ENCODE measurements at regions not wholly inside any gene's neighbourhood (a gene's known extent, or its start where the extent isn't known, plus 50 kb on each side); places are given as distances from the start of the nearest gene placed in this dataset.

GRCh38 chr13:76622315-76623040 is 263.7 kb downstream of the KCTD12 start:
- H3K27ac ChIP-seq, result no peak overlapping the region
- no peaks in the 10 kb centered on the region for H3K9me3 ChIP-seq
- no peaks in the 10 kb centered on the region for H3K36me3 ChIP-seq
- TF ChIP-seq CTCF (IDR thresholded peaks at IDR 0.05), result no peak
- no peak for DNase-seq (ENCODE audit: low spot score)
- no peaks in the 10 kb centered on the region for H3K27me3 ChIP-seq
- no peak overlapping the region for H3K4me3 ChIP-seq
- H3K4me1 ChIP-seq, result no peaks in the 10 kb centered on the region

- no peaks in the 10 kb centered on the region for H3K27me3 ChIP-seq
- no peaks in the 10 kb centered on the region for H3K36me3 ChIP-seq
- DNase-seq (ENCODE audit: low spot score), result no peak
- TF ChIP-seq CTCF (IDR thresholded peaks at IDR 0.05), result no peak
- H3K4me1 ChIP-seq, result no peaks in the 10 kb centered on the region
- no peak overlapping the region for H3K4me3 ChIP-seq
- no peaks in the 10 kb centered on the region for H3K9me3 ChIP-seq
- no peak overlapping the region for H3K27ac ChIP-seq
Measured at GRCh38 chr13:76621705-76622104, 264.5 kb downstream of the KCTD12 start.

GRCh38 chr13:76620036-76620435 is 266.2 kb downstream of the KCTD12 start:
- no peak for TF ChIP-seq CTCF (IDR thresholded peaks at IDR 0.05)
- H3K27ac ChIP-seq, result no peak overlapping the region
- no peak overlapping the region for H3K4me3 ChIP-seq
- H3K9me3 ChIP-seq, result no peaks in the 10 kb centered on the region
- no peaks in the 10 kb centered on the region for H3K36me3 ChIP-seq
- DNase-seq (ENCODE audit: low spot score), result no peak
- H3K4me1 ChIP-seq, result no peaks in the 10 kb centered on the region
- no peaks in the 10 kb centered on the region for H3K27me3 ChIP-seq

GRCh38 chr13:76619631-76620030 is 266.6 kb downstream of the KCTD12 start:
- DNase-seq (ENCODE audit: low spot score), result no peak
- H3K4me1 ChIP-seq, result no peaks in the 10 kb centered on the region
- no peak for TF ChIP-seq CTCF (IDR thresholded peaks at IDR 0.05)

GRCh38 chr13:76610819-76611415 is 275.3 kb downstream of the KCTD12 start:
- Histone ChIP-seq H3K36me3 (no peaks in the 10 kb centered on the region), H3K9me3 (no peaks in the 10 kb centered on the region), H3K27ac (no peak overlapping the region), H3K27me3 (no peaks in the 10 kb centered on the region), H3K4me3 (no peak overlapping the region), H3K4me1 (no peaks in the 10 kb centered on the region)
- no peak for DNase-seq (ENCODE audit: low spot score)
- TF ChIP-seq CTCF (IDR thresholded peaks at IDR 0.05), result no peak

More at GRCh38 chr13:76619631-76620030, 266.6 kb downstream of the KCTD12 start:
- Histone ChIP-seq H3K36me3 (no peaks in the 10 kb centered on the region), H3K27ac (no peak overlapping the region), H3K27me3 (no peaks in the 10 kb centered on the region), H3K9me3 (no peaks in the 10 kb centered on the region), H3K4me3 (no peak overlapping the region)

Data from right atrium auricular region (tissue), 2 donors.